ENCODE measurements at regions not wholly inside any gene's neighbourhood (a gene's known extent, or its start where the extent isn't known, plus 50 kb on each side); places are given as distances from the start of the nearest gene placed in this dataset.

DNA sequence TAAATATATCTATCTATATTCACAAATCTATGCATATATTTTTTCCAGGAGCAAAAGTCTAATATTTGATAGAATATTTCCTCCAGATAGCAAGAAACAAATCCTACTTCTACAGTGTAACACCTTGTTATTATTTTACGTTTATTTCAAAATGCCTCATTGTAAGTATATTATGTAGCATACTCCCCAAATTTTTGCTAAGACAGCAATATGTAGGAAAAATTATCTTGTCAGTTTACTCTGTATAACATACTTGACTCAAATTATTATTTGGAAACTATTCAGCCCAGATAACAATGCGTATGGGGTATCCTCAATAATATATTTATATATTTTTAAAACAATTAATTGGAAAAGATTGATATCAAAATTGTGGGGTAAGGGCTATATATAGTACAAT lies 313.2 kb downstream of the NR4A2 start:
- DNase-seq (ENCODE audit: low read depth): no peak
- TF ChIP-seq, protein P1, sequence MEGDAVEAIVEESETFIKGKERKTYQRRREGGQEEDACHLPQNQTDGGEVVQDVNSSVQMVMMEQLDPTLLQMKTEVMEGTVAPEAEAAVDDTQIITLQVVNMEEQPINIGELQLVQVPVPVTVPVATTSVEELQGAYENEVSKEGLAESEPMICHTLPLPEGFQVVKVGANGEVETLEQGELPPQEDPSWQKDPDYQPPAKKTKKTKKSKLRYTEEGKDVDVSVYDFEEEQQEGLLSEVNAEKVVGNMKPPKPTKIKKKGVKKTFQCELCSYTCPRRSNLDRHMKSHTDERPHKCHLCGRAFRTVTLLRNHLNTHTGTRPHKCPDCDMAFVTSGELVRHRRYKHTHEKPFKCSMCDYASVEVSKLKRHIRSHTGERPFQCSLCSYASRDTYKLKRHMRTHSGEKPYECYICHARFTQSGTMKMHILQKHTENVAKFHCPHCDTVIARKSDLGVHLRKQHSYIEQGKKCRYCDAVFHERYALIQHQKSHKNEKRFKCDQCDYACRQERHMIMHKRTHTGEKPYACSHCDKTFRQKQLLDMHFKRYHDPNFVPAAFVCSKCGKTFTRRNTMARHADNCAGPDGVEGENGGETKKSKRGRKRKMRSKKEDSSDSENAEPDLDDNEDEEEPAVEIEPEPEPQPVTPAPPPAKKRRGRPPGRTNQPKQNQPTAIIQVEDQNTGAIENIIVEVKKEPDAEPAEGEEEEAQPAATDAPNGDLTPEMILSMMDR (IDR thresholded peaks at IDR 0.05; ENCODE audit: control insufficient read depth, extremely low read depth, insufficient read depth): no peak
- H3K4me3 ChIP-seq (ENCODE audit: low read depth, low read length): no peak overlapping the region

DNA sequence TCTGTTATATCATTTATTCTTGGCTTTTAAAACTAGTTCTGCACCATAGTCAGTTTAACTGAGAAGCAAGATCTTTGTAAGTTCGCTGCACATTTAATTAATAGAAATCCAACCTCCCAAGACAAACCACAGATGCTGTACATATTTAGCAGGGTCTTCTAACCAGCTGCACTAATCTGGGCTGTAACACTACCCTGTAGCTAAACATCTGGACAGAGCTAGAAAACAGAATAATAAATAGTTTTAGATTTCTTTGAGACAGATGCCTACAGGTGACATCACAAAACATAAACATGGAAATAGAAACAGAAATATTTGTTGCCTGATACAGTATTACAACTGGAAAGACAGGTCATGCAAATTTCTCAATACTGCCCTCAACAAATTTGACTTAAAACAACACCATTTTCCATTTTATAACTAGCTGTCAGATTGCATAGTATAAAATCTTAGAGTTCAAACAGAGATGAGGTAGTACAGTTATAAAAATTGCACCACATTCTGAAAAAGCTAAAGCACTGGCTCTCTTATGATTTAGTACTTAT lies 315.1 kb downstream of the NR4A2 start:
- no peak for DNase-seq (ENCODE audit: low read depth)
- no peak overlapping the region for H3K4me3 ChIP-seq (ENCODE audit: low read depth, low read length)
- TF ChIP-seq, protein P1 (IDR thresholded peaks at IDR 0.05; ENCODE audit: control insufficient read depth, extremely low read depth, insufficient read depth): no peak

DNA sequence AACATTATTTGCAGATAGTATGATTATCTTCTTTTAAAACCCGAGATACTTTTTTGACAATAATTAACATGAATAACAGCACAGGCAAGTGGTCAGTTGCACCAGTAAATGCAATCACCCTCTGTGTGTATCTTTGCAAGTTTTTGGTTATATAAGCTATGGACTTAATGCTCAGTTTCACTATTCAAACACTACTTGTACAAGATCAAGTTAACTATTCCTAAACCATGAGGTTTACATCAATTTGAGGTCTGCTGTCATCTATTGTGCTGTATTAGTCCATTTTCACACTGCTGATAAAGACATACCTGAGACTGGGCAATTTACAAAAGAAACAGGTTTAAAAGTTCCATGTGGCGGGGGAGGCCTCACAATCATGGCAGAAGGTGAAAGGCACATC lies 323.2 kb downstream of the NR4A2 start:
- no peak for DNase-seq (ENCODE audit: low read depth)
- no peak overlapping the region for H3K4me3 ChIP-seq (ENCODE audit: low read depth, low read length)
- TF ChIP-seq, protein P1 (IDR thresholded peaks at IDR 0.05; ENCODE audit: control insufficient read depth, extremely low read depth, insufficient read depth): no peak

DNA sequence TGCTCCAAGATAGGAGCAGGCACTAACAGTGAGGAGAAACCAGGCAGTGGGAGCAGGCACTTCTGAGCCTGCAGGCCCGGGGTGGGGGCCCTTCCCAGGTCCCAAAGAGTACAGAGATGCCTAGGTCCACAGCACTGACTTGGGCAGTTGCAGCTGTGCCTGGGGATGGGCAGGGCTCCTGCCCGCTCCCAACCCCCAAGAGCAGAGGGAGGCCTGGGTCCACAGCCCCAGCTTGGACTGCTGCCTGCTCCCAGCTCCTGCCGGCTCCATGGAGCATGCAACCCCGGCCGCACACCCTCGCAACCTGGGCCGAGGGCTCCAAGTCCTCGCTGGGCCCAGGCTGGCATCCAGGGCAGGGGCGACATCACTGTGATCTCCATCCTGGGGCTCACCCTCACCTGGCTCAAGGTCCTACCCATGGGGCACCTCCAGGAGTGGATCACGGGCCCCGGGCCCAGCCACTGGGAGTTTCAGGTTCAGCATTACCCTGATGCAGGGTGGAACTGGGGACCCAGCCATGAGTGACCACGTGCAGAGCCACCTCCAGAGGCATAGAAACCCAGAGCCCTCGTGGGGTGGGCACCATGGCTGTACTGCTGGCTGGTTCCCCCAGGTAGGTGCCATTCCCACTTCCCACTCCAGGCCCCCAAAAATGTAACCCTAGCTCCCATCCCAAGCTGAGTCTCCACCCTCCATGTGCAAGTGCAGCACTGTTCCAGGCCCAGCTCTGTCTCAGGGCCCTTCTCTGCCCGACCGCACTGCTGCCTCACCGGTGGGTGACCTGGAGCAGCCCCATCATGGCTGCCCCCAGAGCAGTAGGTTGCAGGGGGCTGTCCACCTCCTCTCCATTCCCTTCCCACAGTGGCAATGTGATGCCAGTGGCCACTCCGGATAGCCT lies 325.6 kb downstream of the NR4A2 start:
- no peak overlapping the region for H3K4me3 ChIP-seq (ENCODE audit: low read depth, low read length)
- DNase-seq (ENCODE audit: low read depth): no peak
- TF ChIP-seq, protein P1 (IDR thresholded peaks at IDR 0.05; ENCODE audit: control insufficient read depth, extremely low read depth, insufficient read depth): no peak

GRCh38 chr2:156005999-156006712 lies 326.4 kb downstream of the NR4A2 start:
- no peak for DNase-seq (ENCODE audit: low read depth)
- no peak overlapping the region for H3K4me3 ChIP-seq (ENCODE audit: low read depth, low read length)
- TF ChIP-seq, protein P1 (IDR thresholded peaks at IDR 0.05; ENCODE audit: control insufficient read depth, extremely low read depth, insufficient read depth): no peak

DNA sequence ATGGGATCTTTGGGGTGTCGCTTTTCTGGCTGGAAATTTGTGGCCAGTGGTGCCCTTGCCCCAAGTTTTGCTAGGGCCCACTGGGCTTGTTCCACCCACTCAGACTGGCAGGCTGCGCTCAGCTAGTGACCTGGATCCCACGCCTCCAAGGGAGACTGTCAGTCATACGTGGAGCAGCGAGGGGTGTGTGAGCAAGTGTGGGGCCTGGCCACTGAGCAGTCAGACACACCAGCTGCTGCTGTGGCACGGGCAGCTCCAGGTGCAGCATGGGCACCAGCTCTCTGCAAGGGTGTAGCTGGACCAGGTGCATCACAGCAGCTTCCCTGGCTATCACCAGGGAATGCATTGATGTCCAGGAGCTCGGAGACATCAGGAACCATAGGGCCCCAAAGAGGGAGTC lies 327.0 kb downstream of the NR4A2 start:
- H3K4me3 ChIP-seq (ENCODE audit: low read depth, low read length): no peak overlapping the region
- TF ChIP-seq, protein P1 (IDR thresholded peaks at IDR 0.05; ENCODE audit: control insufficient read depth, extremely low read depth, insufficient read depth): no peak
- DNase-seq (ENCODE audit: low read depth): no peak

All from LNCaP clone FGC (cell line).